WTC11 (cell line): ENCODE measurements at regions not wholly inside any gene's neighbourhood (a gene's known extent, or its start where the extent isn't known, plus 50 kb on each side); places are given as distances from the start of the nearest gene placed in this dataset.

ENCODE experiments used
- ATAC-seq: fragments of 200-7000 bp; cut with Tn5 transposase; 2 replicates; pipeline ENCODE4 v1.10.0; 2021; ENCODE audit warnings: mild to moderate bottlenecking, moderate library complexity
- CTCF ChIA-PET: fragments of 300-600 bp; sonication (Branson Sonifier 250); formaldehyde crosslinking; loops from one replicate; lab custom pipeline; 2021; ENCODE audit warnings: antibody characterized with exemption; lab: Charles Lee
- POLR2A ChIA-PET: fragments of 350-600 bp; sonication (Branson Sonifier 250); formaldehyde crosslinking; loops from one replicate; lab custom pipeline; 2021; ENCODE audit warnings: antibody characterized with exemption; lab: Charles Lee
- DNase-seq: peaks from one replicate; pipeline ENCODE4 v3.0.0; 2021; ENCODE audit warnings: low spot score
- H3K27ac Mint-ChIP-seq: 2 replicates; pipeline ENCODE4 v1.8.0; 2021; ENCODE audit warnings: mixed read lengths
- H3K27me3 Mint-ChIP-seq: 2 replicates; pipeline ENCODE4 v1.8.0; 2021; ENCODE audit warnings: low read depth, mild to moderate bottlenecking, moderate library complexity, mixed read lengths
- H3K36me3 Mint-ChIP-seq: 2 replicates; pipeline ENCODE4 v1.8.0; 2021; ENCODE audit warnings: mixed read lengths
- H3K4me1 Mint-ChIP-seq: 2 replicates; pipeline ENCODE4 v1.8.0; 2022; ENCODE audit warnings: mixed read lengths
- H3K4me3 Mint-ChIP-seq: 2 replicates; pipeline ENCODE4 v1.8.0; 2021; ENCODE audit warnings: mild to moderate bottlenecking, moderate library complexity, mixed read lengths
- H3K9me3 Mint-ChIP-seq: 2 replicates; pipeline ENCODE4 v1.8.0; 2021; ENCODE audit warnings: mixed read lengths
- ATF3 ChIP-seq: sonication (generic); formaldehyde crosslinking; conservative IDR thresholded peaks from 2 replicates; pipeline ENCODE4 v1.8.1; 2022; ENCODE audit warnings: mild to moderate bottlenecking, missing genetic modification reagents
- ATF6 ChIP-seq: sonication (generic); formaldehyde crosslinking; IDR thresholded peaks from 2 replicates; pipeline ENCODE4 v1.8.1; 2023; ENCODE audit warnings: mild to moderate bottlenecking, missing genetic modification reagents
- E2F5 ChIP-seq: sonication (generic); formaldehyde crosslinking; IDR thresholded peaks from 2 replicates; pipeline ENCODE4 v1.8.1; 2022; ENCODE audit warnings: mild to moderate bottlenecking, moderate library complexity, missing genetic modification reagents
- HMGXB4 ChIP-seq: sonication (generic); formaldehyde crosslinking; IDR thresholded peaks from 2 replicates; pipeline ENCODE4 v1.8.1; 2023; ENCODE audit warnings: mild to moderate bottlenecking, moderate library complexity, missing genetic modification reagents
- JUN ChIP-seq: sonication (generic); formaldehyde crosslinking; IDR thresholded peaks from 2 replicates; pipeline ENCODE4 v1.8.0; 2023; ENCODE audit warnings: mild to moderate bottlenecking, missing genetic modification reagents
- MYBL2 ChIP-seq: sonication (generic); formaldehyde crosslinking; IDR thresholded peaks from 2 replicates; pipeline ENCODE4 v1.8.1; 2023; ENCODE audit warnings: mild to moderate bottlenecking, moderate library complexity, missing genetic modification reagents
- PRDM15 ChIP-seq: sonication (generic); formaldehyde crosslinking; IDR thresholded peaks from 2 replicates; pipeline ENCODE4 v1.8.0; 2022; ENCODE audit warnings: missing genetic modification reagents
- PRRX2 ChIP-seq: fragments of 250-450 bp; sonication (Bioruptor Pico); IDR thresholded peaks from 2 replicates; pipeline ENCODE4 v1.8.0; 2021; ENCODE audit warnings: mild to moderate bottlenecking
- RELA ChIP-seq: sonication (generic); formaldehyde crosslinking; IDR thresholded peaks from 2 replicates; pipeline ENCODE4 v1.8.1; 2022; ENCODE audit warnings: missing genetic modification reagents, mild to moderate bottlenecking, borderline replicate concordance
- SMAD3 ChIP-seq: sonication (generic); formaldehyde crosslinking; IDR thresholded peaks from 2 replicates; pipeline ENCODE4 v1.8.0; 2022; ENCODE audit warnings: missing genetic modification reagents, mild to moderate bottlenecking, borderline replicate concordance
- TEAD1 ChIP-seq: sonication (generic); formaldehyde crosslinking; IDR thresholded peaks from 2 replicates; pipeline ENCODE4 v1.8.0; 2022; ENCODE audit warnings: mild to moderate bottlenecking, missing genetic modification reagents
- ZBTB21 ChIP-seq: sonication (generic); formaldehyde crosslinking; IDR thresholded peaks from 2 replicates; pipeline ENCODE4 v1.8.1; 2023; ENCODE audit warnings: mild to moderate bottlenecking, missing genetic modification reagents, borderline replicate concordance
- ZNF232 ChIP-seq: sonication (generic); formaldehyde crosslinking; IDR thresholded peaks from 2 replicates; pipeline ENCODE4 v1.8.0; 2022; ENCODE audit warnings: mild to moderate bottlenecking, missing genetic modification reagents
- ZNF263 ChIP-seq: sonication (generic); formaldehyde crosslinking; IDR thresholded peaks from 2 replicates; pipeline ENCODE4 v1.8.1; 2022; ENCODE audit warnings: low read depth, mild to moderate bottlenecking, moderate library complexity, missing genetic modification reagents
- ZNF317 ChIP-seq: sonication (generic); formaldehyde crosslinking; IDR thresholded peaks from 2 replicates; pipeline ENCODE4 v1.8.1; 2023; ENCODE audit warnings: low read depth, mild to moderate bottlenecking, moderate library complexity, missing genetic modification reagents, borderline replicate concordance
- ZNF396 ChIP-seq: fragments of 250-450 bp; sonication (Bioruptor Pico); IDR thresholded peaks from 2 replicates; pipeline ENCODE4 v1.8.0; 2021; ENCODE audit warnings: mild to moderate bottlenecking, moderate library complexity, borderline replicate concordance
- ZNF416 ChIP-seq: fragments of 250-450 bp; sonication (Bioruptor Pico); IDR thresholded peaks from 2 replicates; pipeline ENCODE4 v1.9.0; 2021; ENCODE audit warnings: mild to moderate bottlenecking, inconsistent platforms
- ZNF512 ChIP-seq: sonication (generic); formaldehyde crosslinking; IDR thresholded peaks from 2 replicates; pipeline ENCODE4 v1.8.1; 2022; ENCODE audit warnings: missing genetic modification reagents, borderline replicate concordance
- ZNF671 ChIP-seq: fragments of 250-450 bp; sonication (Bioruptor Pico); IDR thresholded peaks from 2 replicates; pipeline ENCODE4 v1.8.0; 2021; ENCODE audit warnings: mild to moderate bottlenecking
- ZSCAN18 ChIP-seq: fragments of 250-450 bp; sonication (Bioruptor Pico); IDR thresholded peaks from 2 replicates; pipeline ENCODE4 v2.1.2; 2022; ENCODE audit warnings: mild to moderate bottlenecking, moderate library complexity

- CTCF ChIA-PET = no interaction called here
- ATAC-seq (no peak), DNase-seq (no peak)
- no peaks in the 10 kb centered on the region for H3K4me1 Mint-ChIP-seq
- no peak overlapping the region for H3K27ac Mint-ChIP-seq
- TF ChIP-seq ZNF396 (CRISPR knock-in tag) (no peak), ZBTB21 (no peak), RELA (CRISPR knock-in tag) (no peak), ZNF671 (CRISPR knock-in tag) (no peak), HMGXB4 (CRISPR knock-in tag) (no peak), ZSCAN18 (CRISPR knock-in tag) (no peak), ZNF263 (CRISPR knock-in tag) (no peak), SMAD3 (CRISPR knock-in tag) (no peak), E2F5 (no peak), ATF3 (CRISPR knock-in tag) (no peak), ZNF512 (CRISPR knock-in tag) (no peak), PRRX2 (CRISPR knock-in tag) (no peak), MYBL2 (no peak), ATF6 (CRISPR knock-in tag) (no peak), ZNF232 (CRISPR knock-in tag) (no peak), PRDM15 (CRISPR knock-in tag) (no peak), ZNF317 (CRISPR knock-in tag) (no peak), TEAD1 (no peak), ZNF416 (CRISPR knock-in tag) (no peak), JUN (CRISPR knock-in tag) (no peak)
- H3K4me3 Mint-ChIP-seq = no peak overlapping the region
- H3K36me3 Mint-ChIP-seq = no peaks in the 10 kb centered on the region
- POLR2A ChIA-PET = no interaction called here
- no peaks in the 10 kb centered on the region for H3K9me3 Mint-ChIP-seq
- no peaks in the 10 kb centered on the region for H3K27me3 Mint-ChIP-seq
Measured at GRCh38 chr4:33425936-33426335, 2705.8 kb downstream of the PCDH7 start.
